Smooth muscle cell (in vitro differentiated cells): ENCODE measurements at regions not wholly inside any gene's neighbourhood (a gene's known extent, or its start where the extent isn't known, plus 50 kb on each side); places are given as distances from the start of the nearest gene placed in this dataset. TPM values are rescaled to one million over a fixed set of nuclear protein-coding genes. Genes with fewer than 3 reads are reported as not detected.

Source experiments
- DNase-seq: peaks from one replicate; lab custom pipeline; 2025; ENCODE audit not compliant: unreplicated experiment; lab: John Stamatoyannopoulos, UW
- H2AFZ ChIP-seq: fragments of 200-600 bp; sonication (generic); 2 replicates; pipeline ENCODE4 v1.6.0; 2016; ENCODE audit warnings: antibody characterized with exemption, low read depth, mild to moderate bottlenecking
- H3F3A ChIP-seq: fragments of 200-600 bp; sonication (generic); 2 replicates; pipeline ENCODE4 v1.6.0; 2017; ENCODE audit warnings: antibody characterized with exemption, low read depth
- H3K27ac ChIP-seq: fragments of 200-600 bp; sonication (generic); 2 replicates; pipeline ENCODE4 v1.5.1; 2016; ENCODE audit warnings: low read depth, mild to moderate bottlenecking
- H3K27me3 ChIP-seq: fragments of 200-600 bp; sonication (generic); 2 replicates; pipeline ENCODE4 v1.6.1; 2016; ENCODE audit warnings: low read depth, mild to moderate bottlenecking
- H3K36me3 ChIP-seq: fragments of 200-600 bp; sonication (generic); 2 replicates; pipeline ENCODE4 v1.5.1; 2016; ENCODE audit warnings: low read depth
- H3K4me1 ChIP-seq: fragments of 200-600 bp; sonication (generic); 2 replicates; pipeline ENCODE4 v1.5.1; 2016; ENCODE audit warnings: low read depth
- H3K4me2 ChIP-seq: fragments of 200-600 bp; sonication (generic); 2 replicates; pipeline ENCODE4 v1.6.0; 2016; ENCODE audit warnings: mild to moderate bottlenecking
- H3K4me3 ChIP-seq: fragments of 200-600 bp; sonication (generic); 2 replicates; pipeline ENCODE4 v1.5.1; 2016; ENCODE audit warnings: mild to moderate bottlenecking
- H3K79me2 ChIP-seq: fragments of 200-600 bp; sonication (generic); 2 replicates; pipeline ENCODE4 v1.6.0; 2016; ENCODE audit warnings: low read depth, mild to moderate bottlenecking
- H3K9ac ChIP-seq: fragments of 200-600 bp; sonication (generic); 2 replicates; pipeline ENCODE4 v1.6.0; 2016; ENCODE audit warnings: low read depth
- H3K9me3 ChIP-seq: fragments of 200-600 bp; sonication (generic); replicated peaks from 2 replicates; pipeline ENCODE4 v1.5.1; 2016; ENCODE audit warnings: low read depth
- H4K20me1 ChIP-seq: fragments of 200-600 bp; sonication (generic); 2 replicates; pipeline ENCODE4 v1.6.0; 2016; ENCODE audit warnings: low read depth
- WGBS: methylation state at CpG from one replicate; pipeline ENCODE4 v1.1.7; 2016; ENCODE audit warnings: low lambda C conversion rate; 5-methylcytosine and 5-hydroxymethylcytosine counted together
- microRNA-seq: library from miRNA; unstranded; fragments of <30 nt; microRNA quantifications from one replicate; pipeline ENCODE4, GENCODE V29; 2016; ENCODE audit warnings: borderline number of aligned reads
- small RNA-seq: library from RNA; depleted of rRNA; stranded (forward); fragments of <200 nt; gene quantifications from one replicate; pipeline ENCODE3, GENCODE V24; 2014
- TF ChIP-seq, protein P1 (sequence below): fragments of 200-600 bp; sonication (generic); IDR thresholded peaks from 2 replicates; pipeline ENCODE4 v1.5.1; 2017; ENCODE audit warnings: borderline replicate concordance, mild to moderate bottlenecking, antibody characterized with exemption; ENCODE audit not compliant: insufficient read depth, poor library complexity, severe bottlenecking

DNA sequence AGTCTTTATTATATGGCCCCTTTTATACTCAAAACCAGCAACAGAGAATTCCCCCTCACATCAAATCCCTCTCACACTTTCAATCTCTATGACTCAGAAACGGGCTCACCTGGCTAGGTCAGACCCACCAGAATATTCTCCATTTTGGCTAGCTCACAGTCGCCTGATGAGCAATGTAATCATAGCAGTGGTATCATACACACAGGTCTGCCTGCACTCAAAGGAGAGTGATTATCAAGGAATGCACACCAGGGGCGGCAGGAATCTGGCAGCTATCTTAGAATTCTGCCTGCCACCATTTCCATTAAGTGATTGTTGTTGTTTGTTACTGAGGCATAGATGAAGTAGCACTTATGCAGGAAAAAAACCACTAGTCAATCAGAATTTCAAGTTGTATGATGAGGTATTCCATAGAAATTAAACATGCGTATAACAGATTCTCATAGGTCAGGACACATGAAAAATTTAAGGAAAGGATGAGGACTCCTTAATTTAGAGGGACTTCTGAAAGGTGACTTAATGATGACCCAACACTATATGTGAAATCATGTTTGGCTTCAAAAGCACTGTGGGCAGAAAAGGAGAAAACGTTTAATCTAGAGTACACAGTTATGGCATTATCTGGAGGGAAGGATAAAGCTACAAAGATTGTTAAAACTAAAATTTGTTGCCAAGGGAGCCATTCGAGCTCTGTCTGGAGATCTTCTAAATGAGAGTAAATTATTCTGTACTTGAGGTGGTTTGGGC, 185.8 kb upstream of the DDI1 start:
- WGBS, result 68% methylated on average over 6 of the region's 6 CpGs
- H3F3A ChIP-seq, result no peaks in the 10 kb centered on the region
- peak overlapping the region; percentile 62 for H3K27ac ChIP-seq
- no peaks in the 10 kb centered on the region for H4K20me1 ChIP-seq
- H3K9ac ChIP-seq, result no peak overlapping the region
- H3K4me1 ChIP-seq, result peaks cover 3% of the 10 kb centered on the region
- no peaks in the 10 kb centered on the region for H3K36me3 ChIP-seq
- DNase-seq, result no peak
- H2AFZ ChIP-seq, result peak overlapping the region; percentile 46
- H3K4me3 ChIP-seq, result no peak overlapping the region
- no peaks in the 10 kb centered on the region for H3K79me2 ChIP-seq
- no peaks in the 10 kb centered on the region for H3K9me3 ChIP-seq
- H3K4me2 ChIP-seq, result peak overlapping the region; percentile 18
- H3K27me3 ChIP-seq, result no peaks in the 10 kb centered on the region
- TF ChIP-seq, protein P1, sequence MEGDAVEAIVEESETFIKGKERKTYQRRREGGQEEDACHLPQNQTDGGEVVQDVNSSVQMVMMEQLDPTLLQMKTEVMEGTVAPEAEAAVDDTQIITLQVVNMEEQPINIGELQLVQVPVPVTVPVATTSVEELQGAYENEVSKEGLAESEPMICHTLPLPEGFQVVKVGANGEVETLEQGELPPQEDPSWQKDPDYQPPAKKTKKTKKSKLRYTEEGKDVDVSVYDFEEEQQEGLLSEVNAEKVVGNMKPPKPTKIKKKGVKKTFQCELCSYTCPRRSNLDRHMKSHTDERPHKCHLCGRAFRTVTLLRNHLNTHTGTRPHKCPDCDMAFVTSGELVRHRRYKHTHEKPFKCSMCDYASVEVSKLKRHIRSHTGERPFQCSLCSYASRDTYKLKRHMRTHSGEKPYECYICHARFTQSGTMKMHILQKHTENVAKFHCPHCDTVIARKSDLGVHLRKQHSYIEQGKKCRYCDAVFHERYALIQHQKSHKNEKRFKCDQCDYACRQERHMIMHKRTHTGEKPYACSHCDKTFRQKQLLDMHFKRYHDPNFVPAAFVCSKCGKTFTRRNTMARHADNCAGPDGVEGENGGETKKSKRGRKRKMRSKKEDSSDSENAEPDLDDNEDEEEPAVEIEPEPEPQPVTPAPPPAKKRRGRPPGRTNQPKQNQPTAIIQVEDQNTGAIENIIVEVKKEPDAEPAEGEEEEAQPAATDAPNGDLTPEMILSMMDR, result no peak

DNA sequence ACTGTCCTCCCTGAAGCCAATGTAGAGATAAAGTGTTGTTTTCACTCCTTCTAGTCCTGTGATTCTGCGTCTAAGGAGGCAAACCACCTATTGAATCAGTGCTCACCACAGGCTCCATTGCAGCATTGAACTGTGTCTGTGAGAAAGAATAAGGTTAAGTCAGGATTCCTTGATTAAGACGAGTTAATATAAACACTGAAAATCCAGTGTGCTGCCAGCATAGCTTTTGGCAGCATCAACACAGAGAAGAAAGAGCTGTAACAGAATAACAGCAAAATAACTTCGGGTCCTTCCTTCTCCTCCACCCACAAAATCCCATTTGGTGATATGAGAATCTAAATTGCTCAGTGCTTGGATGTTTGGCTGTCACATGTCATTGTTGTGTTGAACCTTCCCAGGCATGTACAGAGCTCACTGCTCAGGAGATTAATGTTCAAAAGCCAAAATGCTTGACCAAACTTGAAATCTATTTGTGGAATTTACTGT, 185.2 kb upstream of the DDI1 start:
- 16% methylated on average over 3 of the region's 3 CpGs for WGBS
- no peak overlapping the region for H3K4me3 ChIP-seq
- peak overlapping the region; percentile 18 for H3K4me2 ChIP-seq
- H3K9ac ChIP-seq, result no peak overlapping the region
- peaks cover 3% of the 10 kb centered on the region for H3K4me1 ChIP-seq
- H4K20me1 ChIP-seq, result no peaks in the 10 kb centered on the region
- peak overlapping the region; percentile 46 for H2AFZ ChIP-seq
- H3K9me3 ChIP-seq, result no peaks in the 10 kb centered on the region
- no peaks in the 10 kb centered on the region for H3K36me3 ChIP-seq
- no peaks in the 10 kb centered on the region for H3F3A ChIP-seq
- peak overlapping the region; percentile 62 for H3K27ac ChIP-seq
- no peaks in the 10 kb centered on the region for H3K27me3 ChIP-seq
- H3K79me2 ChIP-seq, result no peaks in the 10 kb centered on the region
- TF ChIP-seq, protein P1, result no peak
- DNase-seq, result no peak

Small RNAs in the stretch of these regions (microRNA-seq; reads per million reads assigned to microRNA genes)
- not detected for gene MIR4693

Small RNAs in the stretch of these regions (small RNA-seq; reads per million reads assigned to genes)
- not detected for gene MIR4693
